CD4-positive, alpha-beta T cell treated with Interleukin-15 for 1 hour (primary cell): ENCODE measurements at regions not wholly inside any gene's neighbourhood (a gene's known extent, or its start where the extent isn't known, plus 50 kb on each side); places are given as distances from the start of the nearest gene placed in this dataset.

Source experiments
- DNase-seq: peaks from one replicate; pipeline ENCODE4 v3.0.0-alpha.2; 2020

- no peak for DNase-seq
These were observed 225.2 kb downstream of the GAS1 start for GRCh38 chr9:86721843-86722705.

GRCh38 chr9:86721226-86721781, 226.0 kb downstream of the GAS1 start:
- no peak for DNase-seq

- no peak for DNase-seq
These were observed 226.6 kb downstream of the GAS1 start for GRCh38 chr9:86720639-86721225.

- DNase-seq = no peak
These were observed 228.8 kb downstream of the GAS1 start for GRCh38 chr9:86718388-86719049.

- DNase-seq = no peak
These were observed 230.9 kb downstream of the GAS1 start for GRCh38 chr9:86716326-86716922.

- DNase-seq = no peak
These were observed 232.3 kb downstream of the GAS1 start for GRCh38 chr9:86714999-86715398.

GRCh38 chr9:86713970-86714369, 233.3 kb downstream of the GAS1 start:
- no peak for DNase-seq

GRCh38 chr9:86713470-86713869, 233.8 kb downstream of the GAS1 start:
- DNase-seq = no peak

GRCh38 chr9:86708918-86709835, 238.1 kb downstream of the GAS1 start:
- no peak for DNase-seq

GRCh38 chr9:86707932-86708510, 239.3 kb downstream of the GAS1 start:
- no peak for DNase-seq

- no peak for DNase-seq
These were observed 240.9 kb downstream of the GAS1 start for GRCh38 chr9:86706391-86706790.

GRCh38 chr9:86705490-86705889, 241.8 kb downstream of the GAS1 start:
- no peak for DNase-seq

GRCh38 chr9:86703346-86703745, 244.0 kb downstream of the GAS1 start:
- no peak for DNase-seq

- no peak for DNase-seq
These were observed 246.7 kb downstream of the GAS1 start for GRCh38 chr9:86700629-86701028.

- DNase-seq = no peak
These were observed 249.3 kb downstream of the GAS1 start for GRCh38 chr9:86697999-86698398.

- no peak for DNase-seq
These were observed 250.1 kb downstream of the GAS1 start for GRCh38 chr9:86697213-86697612.

- no peak for DNase-seq
These were observed 251.3 kb downstream of the GAS1 start for GRCh38 chr9:86695910-86696424.

GRCh38 chr9:86690034-86690433, 257.3 kb downstream of the GAS1 start:
- DNase-seq = no peak

GRCh38 chr9:86687788-86688187, 259.5 kb downstream of the GAS1 start:
- DNase-seq = no peak

GRCh38 chr9:86685556-86685955, 261.8 kb downstream of the GAS1 start:
- no peak for DNase-seq

- DNase-seq = no peak
These were observed 263.2 kb downstream of the GAS1 start for GRCh38 chr9:86684148-86684547.

- no peak for DNase-seq
These were observed 265.1 kb downstream of the GAS1 start for GRCh38 chr9:86682240-86682639.
